22Rv1 (cell line): ENCODE measurements at regions not wholly inside any gene's neighbourhood (a gene's known extent, or its start where the extent isn't known, plus 50 kb on each side); places are given as distances from the start of the nearest gene placed in this dataset.

Experiments
- ZFX ChIP-seq: fragments of 450-650 bp; IDR thresholded peaks from 2 replicates; pipeline ENCODE4 v1.6.1; 2017; ENCODE audit warnings: antibody characterized with exemption, borderline replicate concordance
- TF ChIP-seq, protein P1 (sequence below): fragments of 450-650 bp; IDR thresholded peaks from 2 replicates; pipeline ENCODE4 v1.5.1; 2017; ENCODE audit warnings: mild to moderate bottlenecking

DNA sequence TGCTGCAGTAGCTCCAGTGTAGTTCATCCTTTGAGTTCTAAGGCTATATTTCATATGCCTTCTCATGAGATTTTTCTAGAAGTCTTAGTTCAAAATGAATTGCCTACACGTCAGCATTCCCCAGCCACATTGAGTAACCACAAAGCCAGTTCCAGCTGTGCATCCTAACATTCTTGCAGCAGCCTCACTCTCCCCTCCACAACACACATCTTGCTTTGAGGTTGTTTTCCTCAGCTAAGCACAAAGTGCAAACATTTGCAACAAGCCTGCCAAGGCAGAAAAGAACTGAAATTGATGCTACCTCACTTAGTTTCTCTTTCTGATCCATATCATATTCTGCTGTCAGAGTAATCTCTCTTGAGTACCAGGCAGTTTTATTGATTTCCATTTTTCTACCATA, 160.7 kb upstream of the KCNQ5 start:
- TF ChIP-seq, protein P1, sequence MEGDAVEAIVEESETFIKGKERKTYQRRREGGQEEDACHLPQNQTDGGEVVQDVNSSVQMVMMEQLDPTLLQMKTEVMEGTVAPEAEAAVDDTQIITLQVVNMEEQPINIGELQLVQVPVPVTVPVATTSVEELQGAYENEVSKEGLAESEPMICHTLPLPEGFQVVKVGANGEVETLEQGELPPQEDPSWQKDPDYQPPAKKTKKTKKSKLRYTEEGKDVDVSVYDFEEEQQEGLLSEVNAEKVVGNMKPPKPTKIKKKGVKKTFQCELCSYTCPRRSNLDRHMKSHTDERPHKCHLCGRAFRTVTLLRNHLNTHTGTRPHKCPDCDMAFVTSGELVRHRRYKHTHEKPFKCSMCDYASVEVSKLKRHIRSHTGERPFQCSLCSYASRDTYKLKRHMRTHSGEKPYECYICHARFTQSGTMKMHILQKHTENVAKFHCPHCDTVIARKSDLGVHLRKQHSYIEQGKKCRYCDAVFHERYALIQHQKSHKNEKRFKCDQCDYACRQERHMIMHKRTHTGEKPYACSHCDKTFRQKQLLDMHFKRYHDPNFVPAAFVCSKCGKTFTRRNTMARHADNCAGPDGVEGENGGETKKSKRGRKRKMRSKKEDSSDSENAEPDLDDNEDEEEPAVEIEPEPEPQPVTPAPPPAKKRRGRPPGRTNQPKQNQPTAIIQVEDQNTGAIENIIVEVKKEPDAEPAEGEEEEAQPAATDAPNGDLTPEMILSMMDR, result no peak
- no peak for TF ChIP-seq ZFX
